ENCODE measurements at regions not wholly inside any gene's neighbourhood (a gene's known extent, or its start where the extent isn't known, plus 50 kb on each side); places are given as distances from the start of the nearest gene placed in this dataset.

GRCh38 chrX:142663330-142664095 lies 362.2 kb upstream of the SPANXN4 start:
- BruUV-seq (replicated peaks): no TSS peak
- H3K4ac ChIP-seq (ENCODE audit: low read depth, low read length): no peak overlapping the region
- H3K9me1 ChIP-seq (ENCODE audit: insufficient read depth, low read length): no peaks in the 10 kb centered on the region
- H2AFZ ChIP-seq (replicated peaks; ENCODE audit: low read length, poor library complexity): no peak overlapping the region
- H3K4me2 ChIP-seq (ENCODE audit: low read depth, low read length): no peak overlapping the region
- H3K4me3 ChIP-seq (ENCODE audit: insufficient read depth, low read depth, low read length): no peak overlapping the region
- H2BK5ac ChIP-seq (ENCODE audit: low read depth, low read length, poor library complexity, severe bottlenecking): no peak overlapping the region
- intact Hi-C loops (cut with micrococcal nuclease) (no loop called here), in situ Hi-C loops (cut with MboI; ENCODE audit: low sequenced_read_pairs) (no loop called here), dilution Hi-C loops (cut with HindIII; ENCODE audit: low sequenced_read_pairs, unreplicated experiment) (no loop called here)
- DNase-seq (no peak), ATAC-seq (ENCODE audit: low read depth) (no peak)
- no peak overlapping the region for H3K9ac ChIP-seq (ENCODE audit: low read depth, low read length)
- H4K20me1 ChIP-seq (ENCODE audit: insufficient read depth, low read length): no peaks in the 10 kb centered on the region
- no CpG with 5 or more reads among the region's 3 CpGs for WGBS, 2 experiments (ENCODE audit: extremely low coverage in 2 of 2, insufficient read length in 1 of 2)
- no peak overlapping the region for H3K23ac ChIP-seq (ENCODE audit: low read depth, low read length)
- H3K79me1 ChIP-seq (ENCODE audit: low read depth in 1 of 2, low read length in 2 of 2): no peaks in the 10 kb centered on the region
- H3K18ac ChIP-seq (ENCODE audit: low read depth, low read length): no peak overlapping the region
- no peak overlapping the region for H4K5ac ChIP-seq (ENCODE audit: low read depth, low read length)
- no peak overlapping the region for H4K8ac ChIP-seq (ENCODE audit: low read depth in 2 of 2, low read length in 2 of 2)
- no peaks in the 10 kb centered on the region for H3K27me3 ChIP-seq (ENCODE audit: control insufficient read depth, insufficient read depth, low read length)
- no peaks in the 10 kb centered on the region for H3K4me1 ChIP-seq (ENCODE audit: control insufficient read depth, insufficient read depth, low read length)
- no peak overlapping the region for H2BK15ac ChIP-seq (ENCODE audit: low read depth, low read length)
- no peak overlapping the region for H2BK120ac ChIP-seq (ENCODE audit: low read depth, low read length)
- no peak overlapping the region for H3K14ac ChIP-seq (replicated peaks; ENCODE audit: low read depth, low read length)
- H3K9me3 ChIP-seq (ENCODE audit: control insufficient read depth, insufficient read depth, low read length): 0 out of 2 replicates have a peak, but pooled peaks cover 2% of the 10 kb centered on the region
- CTCF ChIA-PET: no interaction called here
- H3K36me3 ChIP-seq (ENCODE audit: control insufficient read depth, insufficient read depth, low read length): no peaks in the 10 kb centered on the region
- POLR2A ChIA-PET (ENCODE audit: unreplicated experiment): no interaction called here
- no peak overlapping the region for H2AK9ac ChIP-seq (replicated peaks; ENCODE audit: low read depth, low read length, poor library complexity)
- no peak overlapping the region for H3K56ac ChIP-seq (ENCODE audit: extremely low read depth, insufficient read depth, low read length)
- H4K91ac ChIP-seq (ENCODE audit: insufficient read depth, low read depth, low read length): no peak overlapping the region
- H2BK20ac ChIP-seq (ENCODE audit: low read depth, low read length): no peak overlapping the region
- H2AK5ac ChIP-seq (ENCODE audit: low read depth, low read length): no peak overlapping the region
- TF ChIP-seq CEBPB (IDR thresholded peaks at IDR 0.05; ENCODE audit: low read depth, low read length): no peak
- no peak for TF ChIP-seq USF2 (IDR thresholded peaks at IDR 0.05; ENCODE audit: low read depth, low read length)
- TF ChIP-seq BHLHE40 (IDR thresholded peaks at IDR 0.05; ENCODE audit: low read depth, low read length): no peak
- TF ChIP-seq ELK1 (IDR thresholded peaks at IDR 0.05; ENCODE audit: borderline replicate concordance, low read depth, low read length): no peak
- TF ChIP-seq NFE2L2 (IDR thresholded peaks at IDR 0.05; ENCODE audit: low read depth, low read length): no peak
- no peak for TF ChIP-seq POLR2A (IDR thresholded peaks at IDR 0.05; ENCODE audit: low read depth, low read length)
- TF ChIP-seq CTCF (conservative IDR thresholded peaks at IDR 0.05; ENCODE audit: low read depth, low read length): no peak
- TF ChIP-seq CHD1 (IDR thresholded peaks at IDR 0.05; ENCODE audit: low read depth, low read length): no peak
- TF ChIP-seq FOS (IDR thresholded peaks at IDR 0.05; ENCODE audit: low read depth, low read length): no peak
- no peak for TF ChIP-seq MAFK (IDR thresholded peaks at IDR 0.05; ENCODE audit: low read depth, low read length)
- no peak for TF ChIP-seq MAZ (IDR thresholded peaks at IDR 0.05; ENCODE audit: borderline replicate concordance, low read depth, low read length)
- no peak for TF ChIP-seq SMC3 (IDR thresholded peaks at IDR 0.05; ENCODE audit: low read depth, low read length)
- no peak for TF ChIP-seq RFX5 (IDR thresholded peaks at IDR 0.05; ENCODE audit: low read depth, low read length)
- no peak for TF ChIP-seq RAD21 (IDR thresholded peaks at IDR 0.05; ENCODE audit: low read length)
- no peak for TF ChIP-seq RCOR1 (IDR thresholded peaks at IDR 0.05; ENCODE audit: insufficient replicate concordance, low read length)
- no peak for TF ChIP-seq MXI1 (IDR thresholded peaks at IDR 0.05; ENCODE audit: borderline replicate concordance, low read depth, low read length)
- no peak overlapping the region for H3K27ac ChIP-seq (ENCODE audit: insufficient read depth, low read length)

Measured in IMR-90 (cell line).